ENCODE measurements at regions not wholly inside any gene's neighbourhood (a gene's known extent, or its start where the extent isn't known, plus 50 kb on each side); places are given as distances from the start of the nearest gene placed in this dataset.

DNA sequence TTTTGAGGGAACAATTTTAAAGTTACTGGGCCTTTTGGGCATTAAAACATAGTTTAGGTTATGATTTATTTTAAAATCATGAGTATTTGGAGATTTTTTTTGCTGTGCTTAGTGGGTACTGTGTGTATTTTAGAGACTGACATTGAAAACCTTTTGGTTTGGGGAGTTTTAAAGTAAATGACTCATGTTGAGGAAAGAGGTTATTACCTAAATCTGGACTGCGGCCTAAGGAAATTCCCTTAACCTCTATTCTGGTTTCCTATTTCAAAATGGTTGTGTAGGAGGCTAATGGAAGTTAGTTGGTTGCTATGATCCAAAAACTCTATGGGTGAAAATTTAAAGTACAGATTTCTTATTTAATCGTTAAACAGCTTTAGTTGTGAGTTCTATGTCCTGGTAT, 57.3 kb upstream of the DPH6 start:
- TF ChIP-seq, protein P1, sequence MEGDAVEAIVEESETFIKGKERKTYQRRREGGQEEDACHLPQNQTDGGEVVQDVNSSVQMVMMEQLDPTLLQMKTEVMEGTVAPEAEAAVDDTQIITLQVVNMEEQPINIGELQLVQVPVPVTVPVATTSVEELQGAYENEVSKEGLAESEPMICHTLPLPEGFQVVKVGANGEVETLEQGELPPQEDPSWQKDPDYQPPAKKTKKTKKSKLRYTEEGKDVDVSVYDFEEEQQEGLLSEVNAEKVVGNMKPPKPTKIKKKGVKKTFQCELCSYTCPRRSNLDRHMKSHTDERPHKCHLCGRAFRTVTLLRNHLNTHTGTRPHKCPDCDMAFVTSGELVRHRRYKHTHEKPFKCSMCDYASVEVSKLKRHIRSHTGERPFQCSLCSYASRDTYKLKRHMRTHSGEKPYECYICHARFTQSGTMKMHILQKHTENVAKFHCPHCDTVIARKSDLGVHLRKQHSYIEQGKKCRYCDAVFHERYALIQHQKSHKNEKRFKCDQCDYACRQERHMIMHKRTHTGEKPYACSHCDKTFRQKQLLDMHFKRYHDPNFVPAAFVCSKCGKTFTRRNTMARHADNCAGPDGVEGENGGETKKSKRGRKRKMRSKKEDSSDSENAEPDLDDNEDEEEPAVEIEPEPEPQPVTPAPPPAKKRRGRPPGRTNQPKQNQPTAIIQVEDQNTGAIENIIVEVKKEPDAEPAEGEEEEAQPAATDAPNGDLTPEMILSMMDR (IDR thresholded peaks at IDR 0.05): no peak
- no peak for TF ChIP-seq EP300 (IDR thresholded peaks at IDR 0.05)

Measured in tibial nerve (tissue), 4 donors.